Progenitor cell of endocrine pancreas (in vitro differentiated cells): ENCODE measurements at regions not wholly inside any gene's neighbourhood (a gene's known extent, or its start where the extent isn't known, plus 50 kb on each side); places are given as distances from the start of the nearest gene placed in this dataset.
"Not testable (repeated sequence)": the region's sequence is repeated elsewhere in the genome, so short reads cannot be mapped to it uniquely, and the experiment has no call there.

Experiments used
- DNase-seq: peaks from one replicate; pipeline ENCODE4 v3.0.0; 2021; ENCODE audit warnings: low spot score; ENCODE audit not compliant: unreplicated experiment
- H3K27ac Mint-ChIP-seq: 2 replicates; pipeline ENCODE4 v1.8.0; 2021; ENCODE audit warnings: mild to moderate bottlenecking, moderate library complexity, mixed read lengths
- H3K27me3 Mint-ChIP-seq: 2 replicates; pipeline ENCODE4 v1.8.0; 2021; ENCODE audit warnings: mixed read lengths
- H3K36me3 Mint-ChIP-seq: 2 replicates; pipeline ENCODE4 v1.8.0; 2022; ENCODE audit warnings: mixed read lengths; ENCODE audit not compliant: insufficient read depth
- H3K4me1 Mint-ChIP-seq: 2 replicates; pipeline ENCODE4 v1.8.0; 2021; ENCODE audit warnings: low read depth, mixed read lengths
- H3K4me3 Mint-ChIP-seq: 2 replicates; pipeline ENCODE4 v1.8.0; 2021; ENCODE audit warnings: low read depth, mild to moderate bottlenecking, moderate library complexity, mixed read lengths
- H3K9me3 Mint-ChIP-seq: 2 replicates; pipeline ENCODE4 v1.8.0; 2021; ENCODE audit warnings: low read depth, mixed read lengths
- CTCF ChIP-seq: fragments of 200-600 bp; sonication (generic); IDR thresholded peaks from one replicate; pipeline ENCODE4 v1.5.0; 2021; ENCODE audit warnings: antibody characterized with exemption, mild to moderate bottlenecking; ENCODE audit not compliant: unreplicated experiment

DNA sequence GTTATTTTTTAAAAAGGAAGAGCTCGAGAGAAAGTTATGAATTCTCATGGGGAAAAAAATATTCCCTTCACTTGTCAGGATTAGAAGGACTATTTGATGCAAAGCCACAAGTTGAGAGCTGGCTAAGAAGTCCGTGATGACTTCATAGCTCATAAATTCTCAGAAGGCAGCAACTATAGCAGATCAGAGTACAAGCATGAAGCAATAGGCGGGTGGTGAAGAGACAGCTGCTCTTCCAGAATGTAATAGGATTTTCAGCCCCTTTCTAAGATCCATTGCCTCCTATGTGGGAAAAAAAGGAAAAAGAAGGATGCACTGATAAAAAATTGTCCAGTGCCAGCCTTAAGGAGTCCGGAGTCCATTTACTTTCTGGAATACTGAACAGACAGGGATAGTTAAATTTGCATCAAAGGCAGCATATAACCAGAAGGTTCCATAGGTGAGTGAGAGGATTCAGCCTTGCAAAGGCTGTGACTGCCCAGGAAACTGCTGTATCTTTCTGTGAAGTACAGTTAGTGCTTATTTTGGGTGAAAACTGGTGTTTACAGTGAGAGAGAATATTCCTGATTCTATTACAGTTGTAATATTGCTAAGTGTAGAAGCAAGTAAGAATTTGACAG is 929.5 kb upstream of the ALCAM start:
- H3K4me1 Mint-ChIP-seq = peaks cover 7% of the 10 kb centered on the region
- no peaks in the 10 kb centered on the region for H3K27me3 Mint-ChIP-seq
- no peak for DNase-seq
- peaks cover 9% of the 10 kb centered on the region for H3K9me3 Mint-ChIP-seq
- TF ChIP-seq CTCF = no peak
- H3K27ac Mint-ChIP-seq = no peak overlapping the region
- no peak overlapping the region for H3K4me3 Mint-ChIP-seq
- no peaks in the 10 kb centered on the region for H3K36me3 Mint-ChIP-seq

DNA sequence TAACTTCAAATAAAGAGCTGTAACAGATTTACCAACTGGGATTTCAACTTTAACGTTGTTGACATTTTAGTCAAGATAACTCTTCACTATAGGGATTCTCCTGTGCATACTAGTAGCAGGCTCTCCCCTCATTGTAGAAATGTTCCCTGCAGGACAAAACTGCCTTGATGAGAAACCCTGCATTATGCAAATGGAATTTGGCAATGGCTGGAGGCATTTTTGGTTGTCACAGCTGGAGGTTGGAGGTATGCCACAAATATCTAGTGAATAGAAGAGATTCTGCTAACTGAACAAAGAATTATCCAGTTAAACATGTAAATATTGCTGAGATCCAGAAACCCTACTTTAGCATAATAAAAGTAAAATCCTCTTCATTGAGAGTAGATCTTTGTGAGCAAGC is 928.8 kb upstream of the ALCAM start:
- Mint-ChIP-seq H3K27ac (no peak overlapping the region), H3K9me3 (peaks cover 6% of the 10 kb centered on the region), H3K4me1 (peaks cover 7% of the 10 kb centered on the region), H3K27me3 (no peaks in the 10 kb centered on the region), H3K36me3 (no peaks in the 10 kb centered on the region), H3K4me3 (no peak overlapping the region)
- DNase-seq = no peak
- TF ChIP-seq CTCF = no peak

- no peak overlapping the region for H3K27ac Mint-ChIP-seq
- no peak overlapping the region for H3K4me3 Mint-ChIP-seq
- no peaks in the 10 kb centered on the region for H3K36me3 Mint-ChIP-seq
- no peaks in the 10 kb centered on the region for H3K27me3 Mint-ChIP-seq
- TF ChIP-seq CTCF = no peak
- no peak for DNase-seq
- H3K9me3 Mint-ChIP-seq = peaks cover under 1% of the 10 kb centered on the region
- peaks cover 7% of the 10 kb centered on the region for H3K4me1 Mint-ChIP-seq
Observed at GRCh38 chr3:104438706-104439105, 928.0 kb upstream of the ALCAM start.

DNA sequence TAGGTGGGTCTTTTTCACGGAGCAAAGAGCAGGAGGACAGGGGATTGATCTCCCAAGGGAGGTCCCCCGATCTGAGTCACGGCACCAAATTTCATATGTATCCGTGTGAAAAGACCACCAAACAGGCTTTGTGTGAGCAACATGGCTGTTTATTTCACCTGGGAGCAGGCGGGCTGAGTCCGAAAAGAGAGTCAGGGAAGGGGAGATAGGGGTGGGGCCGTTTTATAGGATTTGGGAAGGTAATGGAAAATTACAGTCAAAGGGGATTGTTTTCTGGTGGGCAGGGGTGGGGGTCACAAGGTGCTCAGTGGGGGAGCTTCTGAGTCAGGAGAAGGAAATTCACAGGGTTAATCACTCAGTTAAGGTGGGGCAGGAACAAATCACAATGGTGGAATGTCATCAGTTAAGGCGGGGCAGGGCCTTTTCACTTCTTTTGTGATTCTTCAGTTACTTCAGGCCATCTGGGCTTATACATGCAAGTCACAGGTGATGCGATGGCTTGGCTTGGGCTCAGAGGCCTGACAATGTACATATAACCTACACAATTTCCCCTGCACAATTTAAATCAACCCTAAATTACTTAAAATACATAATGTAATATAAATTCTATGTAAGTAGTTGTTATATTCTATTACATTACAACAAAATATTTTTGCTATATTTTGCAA is 921.3 kb upstream of the ALCAM start:
- DNase-seq, H3K36me3 Mint-ChIP-seq, H3K9me3 Mint-ChIP-seq, H3K4me1 Mint-ChIP-seq, H3K27me3 Mint-ChIP-seq, H3K27ac Mint-ChIP-seq, H3K4me3 Mint-ChIP-seq: not testable (repeated sequence)

- no peak overlapping the region for H3K4me3 Mint-ChIP-seq
- no peak overlapping the region for H3K27ac Mint-ChIP-seq
- H3K36me3 Mint-ChIP-seq = no peaks in the 10 kb centered on the region
Observed at GRCh38 chr3:104447681-104448080, 919.0 kb upstream of the ALCAM start.

More at GRCh38 chr3:104447681-104448080, 919.0 kb upstream of the ALCAM start:
- Mint-ChIP-seq H3K9me3 (peaks cover 9% of the 10 kb centered on the region), H3K27me3 (no peaks in the 10 kb centered on the region), H3K4me1 (peaks cover 2% of the 10 kb centered on the region)
- no peak for DNase-seq
- no peak for TF ChIP-seq CTCF
